RWPE2 (cell line): ENCODE measurements at regions not wholly inside any gene's neighbourhood (a gene's known extent, or its start where the extent isn't known, plus 50 kb on each side); places are given as distances from the start of the nearest gene placed in this dataset.
A peak's percentile ranks its signal among the peaks of the same experiment; 100 is the strongest.

Source experiments
- ATAC-seq: fragments of 200-7000 bp; cut with Tn5 transposase; 3 replicates; pipeline ENCODE4 v1.9.1; 2021; ENCODE audit warnings: low read depth
- DNase-seq: peaks from one replicate; pipeline ENCODE4 v3.0.0-alpha.2; 2020; ENCODE audit warnings: low spot score
- H3K27ac ChIP-seq: fragments of 450-650 bp; 2 replicates; pipeline ENCODE4 v1.5.1; 2017; ENCODE audit warnings: mild to moderate bottlenecking; ENCODE audit not compliant: poor library complexity, severe bottlenecking
- H3K27me3 ChIP-seq: fragments of 250-450 bp; sonication (Bioruptor Pico); 2 replicates; pipeline ENCODE4 v1.5.1; 2021; ENCODE audit warnings: mild to moderate bottlenecking, moderate library complexity; ENCODE audit not compliant: insufficient read depth, poor library complexity, severe bottlenecking
- H3K36me3 ChIP-seq: fragments of 250-450 bp; sonication (Bioruptor Pico); 2 replicates; pipeline ENCODE4 v1.5.1; 2020; ENCODE audit warnings: low read depth, mild to moderate bottlenecking, moderate library complexity
- H3K4me1 ChIP-seq: fragments of 250-450 bp; sonication (Bioruptor Pico); 2 replicates; pipeline ENCODE4 v1.5.1; 2021; ENCODE audit warnings: mild to moderate bottlenecking, moderate library complexity; ENCODE audit not compliant: insufficient read depth, poor library complexity, severe bottlenecking
- H3K4me3 ChIP-seq: fragments of 250-450 bp; sonication (Bioruptor Pico); 2 replicates; pipeline ENCODE4 v1.5.1; 2021; ENCODE audit warnings: mild to moderate bottlenecking, moderate library complexity; ENCODE audit not compliant: severe bottlenecking
- H3K9me3 ChIP-seq: fragments of 250-450 bp; sonication (Bioruptor Pico); 2 replicates; pipeline ENCODE4 v1.5.1; 2021; ENCODE audit warnings: mild to moderate bottlenecking, moderate library complexity; ENCODE audit not compliant: severe bottlenecking
- CTCF ChIP-seq: fragments of 450-650 bp; IDR thresholded peaks from one replicate; pipeline ENCODE4 v1.5.1; 2017; ENCODE audit warnings: mild to moderate bottlenecking, moderate library complexity; ENCODE audit not compliant: poor library complexity, severe bottlenecking

- no peaks in the 10 kb centered on the region for H3K4me1 ChIP-seq
These were observed 483.1 kb downstream of the CDH11 start for GRCh38 chr16:64638766-64639165.

GRCh38 chr16:64629622-64630021 is 492.2 kb downstream of the CDH11 start:
- no peak for DNase-seq
- peak; percentile 31; the same call in 1 of the 3 replicates for ATAC-seq
- Histone ChIP-seq H3K9me3 (no peaks in the 10 kb centered on the region), H3K4me1 (no peaks in the 10 kb centered on the region), H3K27me3 (no peaks in the 10 kb centered on the region), H3K4me3 (no peak overlapping the region), H3K27ac (no peak overlapping the region), H3K36me3 (no peaks in the 10 kb centered on the region)
- TF ChIP-seq CTCF: no peak

More at GRCh38 chr16:64638766-64639165, 483.1 kb downstream of the CDH11 start:
- ATAC-seq (no peak), DNase-seq (no peak)
- Histone ChIP-seq H3K27me3 (peaks cover 24% of the 10 kb centered on the region), H3K9me3 (no peaks in the 10 kb centered on the region), H3K4me3 (no peak overlapping the region), H3K27ac (no peak overlapping the region), H3K36me3 (no peaks in the 10 kb centered on the region)
- no peak for TF ChIP-seq CTCF

GRCh38 chr16:64627781-64628180 is 494.1 kb downstream of the CDH11 start:
- TF ChIP-seq CTCF: no peak
- no peak overlapping the region for H3K27ac ChIP-seq
- no peak overlapping the region for H3K4me3 ChIP-seq
- H3K36me3 ChIP-seq: no peaks in the 10 kb centered on the region
- no peaks in the 10 kb centered on the region for H3K9me3 ChIP-seq
- no peak for ATAC-seq
- peaks cover 6% of the 10 kb centered on the region for H3K27me3 ChIP-seq
- H3K4me1 ChIP-seq: no peaks in the 10 kb centered on the region
- DNase-seq: no peak

- H3K4me3 ChIP-seq: no peak overlapping the region
- ATAC-seq (no peak), DNase-seq (no peak)
- H3K27ac ChIP-seq: no peak overlapping the region
- peaks cover 8% of the 10 kb centered on the region for H3K27me3 ChIP-seq
- TF ChIP-seq CTCF: no peak
- H3K9me3 ChIP-seq: no peaks in the 10 kb centered on the region
- H3K36me3 ChIP-seq: no peaks in the 10 kb centered on the region
- H3K4me1 ChIP-seq: no peaks in the 10 kb centered on the region
These were observed 494.6 kb downstream of the CDH11 start for GRCh38 chr16:64627288-64627687.

GRCh38 chr16:64626776-64627175 is 495.1 kb downstream of the CDH11 start:
- Histone ChIP-seq H3K4me1 (no peaks in the 10 kb centered on the region), H3K9me3 (no peaks in the 10 kb centered on the region), H3K36me3 (no peaks in the 10 kb centered on the region), H3K27ac (no peak overlapping the region), H3K4me3 (no peak overlapping the region), H3K27me3 (peaks cover 8% of the 10 kb centered on the region)
- no peak for TF ChIP-seq CTCF
- DNase-seq (no peak), ATAC-seq (no peak)
